ENCODE measurements at regions not wholly inside any gene's neighbourhood (a gene's known extent, or its start where the extent isn't known, plus 50 kb on each side); places are given as distances from the start of the nearest gene placed in this dataset.

DNA sequence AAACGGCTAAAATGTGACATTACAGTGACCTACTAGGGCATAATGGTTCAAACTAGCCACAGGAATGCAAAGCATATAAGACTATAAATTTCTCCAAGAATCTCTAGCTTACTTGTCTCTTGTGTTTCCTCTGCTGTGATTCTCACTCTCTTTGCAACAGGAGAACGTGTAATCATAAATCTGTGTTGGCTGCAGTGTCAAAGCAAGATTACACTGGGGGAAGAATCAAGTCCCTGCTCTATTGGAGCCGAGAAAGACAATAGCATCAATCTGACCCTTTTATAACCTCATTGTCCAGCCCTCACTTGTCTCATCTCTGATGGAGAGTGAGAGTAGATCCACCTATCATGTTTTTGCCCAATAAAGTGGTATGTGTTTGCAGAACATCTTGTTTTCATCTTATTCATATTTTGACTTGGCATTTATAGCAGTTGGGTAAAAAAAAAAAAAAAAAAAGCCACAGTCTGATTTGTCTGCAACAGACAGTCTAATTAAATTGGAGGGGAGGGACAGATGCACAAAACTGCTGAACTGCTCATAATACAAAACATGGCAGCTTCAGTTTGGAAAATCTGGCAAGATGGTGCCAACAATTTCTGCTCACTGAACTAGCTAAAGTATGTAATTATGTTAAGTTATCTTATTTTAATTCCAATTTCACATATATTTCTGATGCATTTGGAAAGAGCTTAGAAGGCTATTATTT, 165.0 kb upstream of the GABRA2 start:
- no peak overlapping the region for H3K23ac ChIP-seq (ENCODE audit: insufficient read length, low read depth, low read length)
- no peak overlapping the region for H2BK120ac ChIP-seq (ENCODE audit: low read depth, low read length, poor library complexity, severe bottlenecking)
- H2BK20ac ChIP-seq (ENCODE audit: low read depth, low read length, poor library complexity, severe bottlenecking): no peak overlapping the region
- no peak overlapping the region for H4K91ac ChIP-seq (ENCODE audit: insufficient read length, low read depth, low read length)
- no peak overlapping the region for H2AFZ ChIP-seq (ENCODE audit: low read length)
- Mint-ChIP-seq H3K9me3 (no peaks in the 10 kb centered on the region), H3K36me3 (ENCODE audit: insufficient read depth in 1 of 3, low read depth in 3 of 3) (no peaks in the 10 kb centered on the region), H3K4me3 (no peak overlapping the region), H3K4me1 (peaks cover 2 to 4% of the 10 kb centered on the region in 2 experiments; a peak in 3 of 4 replicates), H3K27me3 (ENCODE audit: low read depth) (no peaks in the 10 kb centered on the region), H3K27ac (no peak overlapping the region)
- no peak overlapping the region for H2BK15ac ChIP-seq (ENCODE audit: low read depth, low read length)
- no peaks in the 10 kb centered on the region for H3K23me2 ChIP-seq (ENCODE audit: insufficient read length, low read depth, low read length, poor library complexity, severe bottlenecking)
- no peak overlapping the region for H2BK12ac ChIP-seq (ENCODE audit: insufficient read length, low read depth, low read length)
- H2BK5ac ChIP-seq (ENCODE audit: insufficient read length, low read length): no peak overlapping the region
- no peak overlapping the region for H3K4me2 ChIP-seq (ENCODE audit: insufficient read depth, insufficient read length, low read length)
- no peak overlapping the region for H3K9ac ChIP-seq (ENCODE audit: extremely low read depth, insufficient read length, low read length)
- no peak overlapping the region for H4K5ac ChIP-seq (ENCODE audit: insufficient read length, low read depth, low read length)
- H3K79me2 ChIP-seq (ENCODE audit: insufficient read depth, low read length): no peaks in the 10 kb centered on the region
- no peak overlapping the region for H3K18ac ChIP-seq (ENCODE audit: insufficient read length, low read depth, low read length)
- no peak overlapping the region for H3T11ph ChIP-seq (ENCODE audit: low read length)
- no peak overlapping the region for H3K27ac ChIP-seq (ENCODE audit: insufficient read length, low read depth, low read length)
- no peaks in the 10 kb centered on the region for H3K27me3 ChIP-seq (ENCODE audit: insufficient read depth, low read length)
- no peaks in the 10 kb centered on the region for H3K9me3 ChIP-seq (ENCODE audit: control insufficient read depth, low read depth, low read length)
- no peak overlapping the region for H3K14ac ChIP-seq (ENCODE audit: insufficient read depth, low read length)
- TF ChIP-seq, protein P1, sequence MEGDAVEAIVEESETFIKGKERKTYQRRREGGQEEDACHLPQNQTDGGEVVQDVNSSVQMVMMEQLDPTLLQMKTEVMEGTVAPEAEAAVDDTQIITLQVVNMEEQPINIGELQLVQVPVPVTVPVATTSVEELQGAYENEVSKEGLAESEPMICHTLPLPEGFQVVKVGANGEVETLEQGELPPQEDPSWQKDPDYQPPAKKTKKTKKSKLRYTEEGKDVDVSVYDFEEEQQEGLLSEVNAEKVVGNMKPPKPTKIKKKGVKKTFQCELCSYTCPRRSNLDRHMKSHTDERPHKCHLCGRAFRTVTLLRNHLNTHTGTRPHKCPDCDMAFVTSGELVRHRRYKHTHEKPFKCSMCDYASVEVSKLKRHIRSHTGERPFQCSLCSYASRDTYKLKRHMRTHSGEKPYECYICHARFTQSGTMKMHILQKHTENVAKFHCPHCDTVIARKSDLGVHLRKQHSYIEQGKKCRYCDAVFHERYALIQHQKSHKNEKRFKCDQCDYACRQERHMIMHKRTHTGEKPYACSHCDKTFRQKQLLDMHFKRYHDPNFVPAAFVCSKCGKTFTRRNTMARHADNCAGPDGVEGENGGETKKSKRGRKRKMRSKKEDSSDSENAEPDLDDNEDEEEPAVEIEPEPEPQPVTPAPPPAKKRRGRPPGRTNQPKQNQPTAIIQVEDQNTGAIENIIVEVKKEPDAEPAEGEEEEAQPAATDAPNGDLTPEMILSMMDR (conservative IDR thresholded peaks at IDR 0.05): no peak
- no peak overlapping the region for H2AK5ac ChIP-seq (ENCODE audit: insufficient read length, low read length)
- no peaks in the 10 kb centered on the region for H4K20me1 ChIP-seq (ENCODE audit: control insufficient read depth, insufficient read depth, insufficient read length)
- no peak for DNase-seq
- no peaks in the 10 kb centered on the region for H3K79me1 ChIP-seq (ENCODE audit: insufficient read depth, low read depth, low read length, poor library complexity, severe bottlenecking)
- H3K4ac ChIP-seq (ENCODE audit: low read depth, low read length): no peak overlapping the region
- WGBS (ENCODE audit: extremely low coverage, insufficient read length, low lambda C conversion rate): no CpG with 5 or more reads among the region's 3 CpGs
- H3K56ac ChIP-seq (ENCODE audit: insufficient read length, low read depth, low read length): no peak overlapping the region
- no peaks in the 10 kb centered on the region for H3K4me1 ChIP-seq (ENCODE audit: insufficient read depth, low read length)
- H4K8ac ChIP-seq (replicated peaks; ENCODE audit: insufficient read length, low read depth, low read length): no peak overlapping the region
